SU-DHL-6 (cell line): ENCODE measurements at regions not wholly inside any gene's neighbourhood (a gene's known extent, or its start where the extent isn't known, plus 50 kb on each side); places are given as distances from the start of the nearest gene placed in this dataset.
"Not testable (repeated sequence)": the region's sequence is repeated elsewhere in the genome, so short reads cannot be mapped to it uniquely, and the experiment has no call there.

ENCODE experiments used
- H2AFZ ChIP-seq: fragments of 200-600 bp; sonication (generic); 2 replicates; pipeline ENCODE4 v1.6.1; 2014; ENCODE audit warnings: low read depth, mild to moderate bottlenecking, moderate library complexity, mixed read lengths, antibody characterized with exemption, low read length; ENCODE audit not compliant: severe bottlenecking
- H3F3A ChIP-seq: fragments of 200-600 bp; shearing (Covaris generic); 2 replicates; pipeline ENCODE4 v1.6.0; 2016; ENCODE audit warnings: antibody characterized with exemption, mild to moderate bottlenecking; ENCODE audit not compliant: insufficient read depth
- H3K27ac ChIP-seq: fragments of 200-600 bp; sonication (generic); 2 replicates; pipeline ENCODE4 v1.5.1; 2016; ENCODE audit warnings: low read depth, mild to moderate bottlenecking, low read length, moderate library complexity, mixed read lengths
- H3K27me3 ChIP-seq: fragments of 200-600 bp; sonication (generic), shearing (Covaris generic); 2 replicates; pipeline ENCODE4 v1.6.0; 2014; ENCODE audit warnings: mild to moderate bottlenecking, low read length
- H3K36me3 ChIP-seq: fragments of 200-600 bp; sonication (generic); 2 replicates; pipeline ENCODE4 v1.6.1; 2014; ENCODE audit warnings: mild to moderate bottlenecking, low read length, mixed read lengths
- H3K4me2 ChIP-seq: fragments of 300-600, 200-600 bp; shearing (Covaris generic), sonication (generic); 2 replicates; pipeline ENCODE4 v1.6.0; 2014; ENCODE audit warnings: low read length, low read depth, mild to moderate bottlenecking; ENCODE audit not compliant: poor library complexity, severe bottlenecking
- H3K4me3 ChIP-seq: fragments of 200-600 bp; sonication (generic); 2 replicates; pipeline ENCODE4 v1.5.1; 2014; ENCODE audit warnings: antibody characterized with exemption, low read length, mild to moderate bottlenecking, mixed read lengths; ENCODE audit not compliant: insufficient read depth, poor library complexity, severe bottlenecking
- H3K79me2 ChIP-seq: fragments of 200-600 bp; sonication (generic); 2 replicates; pipeline ENCODE4 v1.6.1; 2014; ENCODE audit warnings: mild to moderate bottlenecking, low read length, moderate library complexity; ENCODE audit not compliant: insufficient read depth
- H3K9ac ChIP-seq: fragments of 200-600 bp; sonication (generic); 2 replicates; pipeline ENCODE4 v1.7.0; 2014; ENCODE audit warnings: mild to moderate bottlenecking, low read length
- H3K9me2 ChIP-seq: fragments of 200-600 bp; sonication (generic); replicated peaks from 2 replicates; pipeline ENCODE4 v1.6.1; 2014; ENCODE audit warnings: low read length; ENCODE audit not compliant: insufficient read depth
- H3K9me3 ChIP-seq: fragments of 200-600 bp; sonication (generic); 2 replicates; pipeline ENCODE4 v1.6.1; 2014; ENCODE audit warnings: low read length, mixed read lengths; ENCODE audit not compliant: insufficient read depth
- H4K20me1 ChIP-seq: fragments of 200-600 bp; sonication (generic); 2 replicates; pipeline ENCODE4 v1.6.1; 2014; ENCODE audit warnings: low read depth, mild to moderate bottlenecking, antibody characterized with exemption, low read length, moderate library complexity, mixed read lengths
- CTCF ChIP-seq: fragments of 200-600 bp; sonication (generic); IDR thresholded peaks from one replicate; pipeline ENCODE4 v1.5.1; 2017; ENCODE audit warnings: antibody characterized with exemption, mild to moderate bottlenecking, low read length, moderate library complexity; ENCODE audit not compliant: insufficient read depth, poor library complexity, severe bottlenecking
- EZH2phosphoT487 ChIP-seq: fragments of 200-600 bp; sonication (generic), shearing (Covaris generic); conservative IDR thresholded peaks from 2 replicates; pipeline ENCODE4 v1.6.1; 2018; ENCODE audit warnings: mild to moderate bottlenecking, antibody characterized with exemption, low read length, moderate library complexity, mixed read lengths

GRCh38 chr17:64747938-64748540 lies 85.9 kb upstream of the SMURF2 start:
- Histone ChIP-seq H3K4me3 (no peak overlapping the region), H3K4me2 (no peak overlapping the region), H3F3A (no peaks in the 10 kb centered on the region)

DNA sequence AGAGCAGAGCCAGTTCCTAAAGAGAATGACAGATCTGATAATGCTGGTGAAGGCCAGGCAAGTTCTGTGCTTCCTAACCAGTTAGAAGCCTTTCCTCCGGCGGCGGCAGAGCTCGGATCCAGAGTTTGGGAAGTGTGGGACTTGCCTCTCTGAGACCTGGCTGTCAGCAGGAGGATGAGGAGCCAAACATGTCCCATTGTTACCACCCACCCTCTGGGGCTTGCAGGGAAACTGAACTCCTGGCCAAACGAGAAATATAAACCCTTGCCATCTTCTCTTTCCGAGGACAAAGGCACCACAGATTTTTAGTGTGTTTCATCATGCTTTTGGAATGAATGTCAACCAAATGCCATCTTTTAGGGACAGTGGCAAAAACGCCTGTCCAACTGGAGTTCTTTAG lies 80.2 kb upstream of the SMURF2 start:
- TF ChIP-seq CTCF, result no peak
- TF ChIP-seq EZH2phosphoT487, result no peak
- Histone ChIP-seq H3K4me3 (no peak overlapping the region), H3K36me3 (no peaks in the 10 kb centered on the region), H3K9me3 (no peaks in the 10 kb centered on the region), H2AFZ (no peak overlapping the region), H3F3A (no peaks in the 10 kb centered on the region), H3K9me2 (no peaks in the 10 kb centered on the region), H4K20me1 (no peaks in the 10 kb centered on the region), H3K9ac (no peak overlapping the region), H3K27ac (no peak overlapping the region), H3K27me3 (no peaks in the 10 kb centered on the region), H3K4me2 (no peak overlapping the region), H3K79me2 (no peaks in the 10 kb centered on the region)

More at GRCh38 chr17:64747938-64748540, 85.9 kb upstream of the SMURF2 start:
- Histone ChIP-seq H3K36me3 (no peaks in the 10 kb centered on the region), H3K9me2 (no peaks in the 10 kb centered on the region), H3K27ac (no peak overlapping the region), H4K20me1 (no peaks in the 10 kb centered on the region), H3K27me3 (no peaks in the 10 kb centered on the region), H3K9ac (no peak overlapping the region), H3K9me3 (no peaks in the 10 kb centered on the region), H3K79me2 (no peaks in the 10 kb centered on the region), H2AFZ (no peak overlapping the region)
- TF ChIP-seq EZH2phosphoT487, result no peak
- TF ChIP-seq CTCF, result no peak

GRCh38 chr17:64741916-64742315 lies 79.8 kb upstream of the SMURF2 start:
- H2AFZ ChIP-seq, H3K4me2 ChIP-seq, H3K79me2 ChIP-seq, H3F3A ChIP-seq, H3K27me3 ChIP-seq, H3K27ac ChIP-seq, H3K9me3 ChIP-seq, H4K20me1 ChIP-seq, H3K36me3 ChIP-seq, H3K9me2 ChIP-seq, H3K9ac ChIP-seq, H3K4me3 ChIP-seq: not testable (repeated sequence)

- TF ChIP-seq EZH2phosphoT487, result no peak
- no peak for TF ChIP-seq CTCF
- H3K9ac ChIP-seq, result no peak overlapping the region
- no peak overlapping the region for H3K4me2 ChIP-seq
- no peak overlapping the region for H3K4me3 ChIP-seq
- H3K79me2 ChIP-seq, result no peaks in the 10 kb centered on the region
- no peaks in the 10 kb centered on the region for H4K20me1 ChIP-seq
- H3K36me3 ChIP-seq, result no peaks in the 10 kb centered on the region
- H3K9me2 ChIP-seq, result no peaks in the 10 kb centered on the region
- H2AFZ ChIP-seq, result no peak overlapping the region
- H3K27me3 ChIP-seq, result no peaks in the 10 kb centered on the region
- H3K27ac ChIP-seq, result no peak overlapping the region
- no peaks in the 10 kb centered on the region for H3K9me3 ChIP-seq
- H3F3A ChIP-seq, result no peaks in the 10 kb centered on the region
These were observed 79.0 kb upstream of the SMURF2 start for GRCh38 chr17:64741038-64741641.
